A673 (cell line): ENCODE measurements at regions not wholly inside any gene's neighbourhood (a gene's known extent, or its start where the extent isn't known, plus 50 kb on each side); places are given as distances from the start of the nearest gene placed in this dataset.

Experiments used
- CTCF ChIP-seq: fragments of 300-800, 200-600 bp; sonication (generic); conservative IDR thresholded peaks from 2 replicates; pipeline ENCODE4 v1.5.1; 2017; ENCODE audit warnings: low read depth, mild to moderate bottlenecking, antibody characterized with exemption, low read length, moderate library complexity, mixed read lengths
- EZH2 ChIP-seq: fragments of 200-600 bp; sonication (generic); IDR thresholded peaks from 2 replicates; pipeline ENCODE4 v1.6.1; 2017; ENCODE audit warnings: borderline replicate concordance, low read depth, mild to moderate bottlenecking, mixed read lengths, antibody characterized with exemption, low read length; ENCODE audit not compliant: poor library complexity, severe bottlenecking

- no peak for TF ChIP-seq CTCF
- no peak for TF ChIP-seq EZH2
Observed at GRCh38 chr20:60905919-60906318, 346.1 kb upstream of the CDH4 start.
